GM18867 (cell line): ENCODE measurements at regions not wholly inside any gene's neighbourhood (a gene's known extent, or its start where the extent isn't known, plus 50 kb on each side); places are given as distances from the start of the nearest gene placed in this dataset.
"Not testable (repeated sequence)": the region's sequence is repeated elsewhere in the genome, so short reads cannot be mapped to it uniquely, and the experiment has no call there.

Source experiments
- ATAC-seq: cut with Tn5 transposase; IDR thresholded peaks from one replicate; pipeline ENCODE4 v1.9.1; 2021; ENCODE audit warnings: mild to moderate bottlenecking, moderate library complexity; ENCODE audit not compliant: unreplicated experiment

GRCh38 chr4:59455751-59456150 lies 1744.4 kb upstream of the ADGRL3 start:
- no peak for ATAC-seq

- no peak for ATAC-seq
Observed at GRCh38 chr4:59457576-59457975, 1742.5 kb upstream of the ADGRL3 start.

- ATAC-seq = no peak
Observed at GRCh38 chr4:59484944-59485343, 1715.2 kb upstream of the ADGRL3 start.

- ATAC-seq = no peak
Observed at GRCh38 chr4:59500103-59500502, 1700.0 kb upstream of the ADGRL3 start.

GRCh38 chr4:59503731-59504130 lies 1696.4 kb upstream of the ADGRL3 start:
- no peak for ATAC-seq

GRCh38 chr4:59511809-59512208 lies 1688.3 kb upstream of the ADGRL3 start:
- ATAC-seq = not testable (repeated sequence)

- no peak for ATAC-seq
Observed at GRCh38 chr4:59517007-59517406, 1683.1 kb upstream of the ADGRL3 start.

GRCh38 chr4:59518005-59518823 lies 1681.9 kb upstream of the ADGRL3 start:
- ATAC-seq = no peak

- ATAC-seq = no peak
Observed at GRCh38 chr4:59525885-59526284, 1674.2 kb upstream of the ADGRL3 start.

GRCh38 chr4:59535541-59535940 lies 1664.6 kb upstream of the ADGRL3 start:
- peak; percentile 79 for ATAC-seq

- ATAC-seq = no peak
Observed at GRCh38 chr4:59536428-59536827, 1663.7 kb upstream of the ADGRL3 start.

GRCh38 chr4:59537246-59537886 lies 1662.8 kb upstream of the ADGRL3 start:
- no peak for ATAC-seq

- no peak for ATAC-seq
Observed at GRCh38 chr4:59539401-59539800, 1660.7 kb upstream of the ADGRL3 start.

GRCh38 chr4:59540311-59540710 lies 1659.8 kb upstream of the ADGRL3 start:
- ATAC-seq = no peak

GRCh38 chr4:59553063-59553720 lies 1646.9 kb upstream of the ADGRL3 start:
- peak; percentile 95 for ATAC-seq

- peak; percentile 70 for ATAC-seq
Observed at GRCh38 chr4:59553721-59554091, 1646.4 kb upstream of the ADGRL3 start.

GRCh38 chr4:59556191-59556590 lies 1643.9 kb upstream of the ADGRL3 start:
- not testable (repeated sequence) for ATAC-seq

- ATAC-seq = not testable (repeated sequence)
Observed at GRCh38 chr4:59560141-59560648, 1639.9 kb upstream of the ADGRL3 start.

- ATAC-seq = no peak
Observed at GRCh38 chr4:59565836-59566235, 1634.3 kb upstream of the ADGRL3 start.

- ATAC-seq = peak; percentile 91
Observed at GRCh38 chr4:59570860-59571476, 1629.2 kb upstream of the ADGRL3 start.

GRCh38 chr4:59571805-59572430 lies 1628.2 kb upstream of the ADGRL3 start:
- no peak for ATAC-seq
